ENCODE measurements at regions not wholly inside any gene's neighbourhood (a gene's known extent, or its start where the extent isn't known, plus 50 kb on each side); places are given as distances from the start of the nearest gene placed in this dataset.
"Not testable (repeated sequence)": the region's sequence is repeated elsewhere in the genome, so short reads cannot be mapped to it uniquely, and the experiment has no call there.

- no peak for DNase-seq
- Mint-ChIP-seq H3K27me3 (no peaks in the 10 kb centered on the region), H3K4me1 (no peaks in the 10 kb centered on the region), H3K27ac (no peak overlapping the region), H3K9me3 (peaks cover 2% of the 10 kb centered on the region), H3K4me3 (no peak overlapping the region), H3K36me3 (no peaks in the 10 kb centered on the region)
These were observed 136.9 kb upstream of the KITLG start for GRCh38 chr12:88717188-88717587.

GRCh38 chr12:88716240-88716639, 136.0 kb upstream of the KITLG start:
- no peak overlapping the region for H3K4me3 Mint-ChIP-seq
- H3K9me3 Mint-ChIP-seq = peaks cover 5% of the 10 kb centered on the region
- no peaks in the 10 kb centered on the region for H3K4me1 Mint-ChIP-seq
- no peak overlapping the region for H3K27ac Mint-ChIP-seq
- no peak for DNase-seq
- H3K27me3 Mint-ChIP-seq = no peaks in the 10 kb centered on the region
- H3K36me3 Mint-ChIP-seq = no peaks in the 10 kb centered on the region

DNA sequence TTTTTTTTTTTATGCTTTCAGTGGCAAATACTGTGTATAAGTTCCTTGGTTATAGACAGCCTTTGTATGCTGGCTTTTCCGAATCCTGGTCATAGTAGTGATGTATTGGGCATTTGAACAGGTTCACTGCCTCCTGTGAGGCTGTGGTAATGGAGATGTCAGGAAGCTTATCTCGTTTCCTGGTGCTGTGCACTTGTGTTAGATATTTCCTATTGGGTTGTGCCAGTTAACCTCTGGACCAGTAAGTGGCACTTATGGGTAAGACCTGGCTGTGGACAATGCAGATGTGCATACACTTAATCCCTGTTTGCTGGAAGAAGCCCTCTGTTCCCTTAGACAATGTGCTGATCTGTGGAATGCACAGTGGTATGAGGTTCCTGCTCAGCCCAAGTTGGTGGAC, 135.4 kb upstream of the KITLG start:
- no peak overlapping the region for H3K27ac Mint-ChIP-seq
- H3K9me3 Mint-ChIP-seq = peaks cover 5% of the 10 kb centered on the region
- H3K27me3 Mint-ChIP-seq = no peaks in the 10 kb centered on the region
- H3K36me3 Mint-ChIP-seq = no peaks in the 10 kb centered on the region
- H3K4me3 Mint-ChIP-seq = no peak overlapping the region
- no peaks in the 10 kb centered on the region for H3K4me1 Mint-ChIP-seq
- no peak for DNase-seq

DNA sequence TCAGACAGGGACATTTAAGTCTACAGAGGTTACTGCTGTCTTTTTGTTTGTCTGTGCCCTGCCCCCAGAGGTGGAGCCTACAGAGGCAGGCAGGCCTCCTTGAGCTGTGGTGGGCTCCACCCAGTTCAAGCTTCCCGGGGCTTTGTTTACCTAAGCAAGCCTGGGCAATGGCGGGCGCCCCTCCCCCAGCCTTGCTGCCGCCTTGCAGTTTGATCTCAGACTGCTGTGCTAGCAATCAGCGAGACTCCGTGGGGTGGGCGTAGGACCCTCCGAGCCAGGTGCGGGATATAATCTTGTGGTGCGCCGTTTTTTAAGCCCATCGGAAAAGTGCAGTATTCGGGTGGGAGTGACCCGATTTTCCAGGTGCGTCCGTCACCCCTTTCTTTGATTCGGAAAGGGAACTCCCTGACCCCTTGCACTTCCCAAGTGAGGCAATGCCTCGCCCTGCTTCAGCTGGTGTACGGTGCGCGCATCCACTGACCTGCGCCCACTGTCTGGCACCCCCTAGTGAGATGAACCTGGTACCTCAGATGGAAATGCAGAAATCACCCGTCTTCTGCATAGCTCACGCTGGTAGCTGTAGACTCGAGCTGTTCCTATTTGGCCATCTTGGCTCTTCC, 134.1 kb upstream of the KITLG start:
- not testable (repeated sequence) for H3K9me3 Mint-ChIP-seq, DNase-seq, H3K4me3 Mint-ChIP-seq, H3K4me1 Mint-ChIP-seq, H3K27ac Mint-ChIP-seq, H3K27me3 Mint-ChIP-seq, H3K36me3 Mint-ChIP-seq

DNA sequence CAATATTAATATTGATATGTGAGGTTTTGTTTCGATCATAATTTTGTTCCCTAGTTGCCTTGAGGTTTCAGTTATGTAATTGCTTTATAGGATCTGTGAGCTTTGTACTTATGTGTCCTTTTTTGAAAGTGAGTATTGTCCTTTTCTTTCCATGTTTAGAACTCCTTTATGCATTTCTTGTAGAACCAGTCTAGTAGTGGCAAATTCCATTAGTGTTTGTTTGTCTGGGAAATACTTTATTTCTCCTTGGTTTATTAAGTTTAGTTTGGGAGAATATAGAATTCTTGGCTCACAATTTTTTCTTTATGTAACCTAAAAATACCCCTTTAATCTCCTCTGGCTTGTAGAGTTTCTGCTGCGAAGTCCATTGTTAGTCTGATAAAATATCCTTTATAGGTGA, 127.5 kb upstream of the KITLG start:
- H3K4me1 Mint-ChIP-seq = no peaks in the 10 kb centered on the region
- no peak for DNase-seq
- no peaks in the 10 kb centered on the region for H3K27me3 Mint-ChIP-seq
- peaks cover 10% of the 10 kb centered on the region for H3K9me3 Mint-ChIP-seq
- no peaks in the 10 kb centered on the region for H3K36me3 Mint-ChIP-seq
- no peak overlapping the region for H3K4me3 Mint-ChIP-seq
- H3K27ac Mint-ChIP-seq = no peak overlapping the region

GRCh38 chr12:88706286-88706685, 126.0 kb upstream of the KITLG start:
- H3K4me3 Mint-ChIP-seq = no peak overlapping the region
- H3K9me3 Mint-ChIP-seq = peaks cover 7% of the 10 kb centered on the region
- H3K36me3 Mint-ChIP-seq = no peaks in the 10 kb centered on the region
- H3K27ac Mint-ChIP-seq = no peak overlapping the region
- H3K27me3 Mint-ChIP-seq = no peaks in the 10 kb centered on the region
- H3K4me1 Mint-ChIP-seq = no peaks in the 10 kb centered on the region
- DNase-seq = no peak

GRCh38 chr12:88703790-88704189, 123.5 kb upstream of the KITLG start:
- H3K27ac Mint-ChIP-seq = no peak overlapping the region
- H3K4me3 Mint-ChIP-seq = no peak overlapping the region
- H3K27me3 Mint-ChIP-seq = no peaks in the 10 kb centered on the region
- H3K4me1 Mint-ChIP-seq = no peaks in the 10 kb centered on the region
- H3K36me3 Mint-ChIP-seq = no peaks in the 10 kb centered on the region
- DNase-seq = no peak
- H3K9me3 Mint-ChIP-seq = peaks cover 6% of the 10 kb centered on the region

DNA sequence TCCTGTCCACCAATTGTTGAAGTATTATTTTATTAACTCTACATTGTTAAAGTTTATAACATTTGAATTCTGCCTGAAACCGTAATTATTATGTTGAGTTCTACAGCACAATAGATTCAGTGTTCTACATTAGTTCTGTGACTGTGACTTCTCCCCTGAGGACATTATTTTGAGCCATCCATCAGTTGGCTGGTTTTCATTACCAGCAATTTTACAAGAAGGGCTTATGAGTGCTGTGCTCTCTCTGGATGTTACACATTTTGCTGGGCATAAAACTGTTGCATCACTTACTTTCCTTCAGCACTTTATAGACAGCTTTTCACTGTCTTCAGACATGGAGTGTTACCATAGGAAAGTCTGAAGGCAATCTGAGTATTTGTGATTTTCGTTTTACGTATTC, 118.2 kb upstream of the KITLG start:
- no peak for DNase-seq
- no peaks in the 10 kb centered on the region for H3K4me1 Mint-ChIP-seq
- H3K9me3 Mint-ChIP-seq = no peaks in the 10 kb centered on the region
- no peak overlapping the region for H3K4me3 Mint-ChIP-seq
- H3K27me3 Mint-ChIP-seq = no peaks in the 10 kb centered on the region
- H3K36me3 Mint-ChIP-seq = no peaks in the 10 kb centered on the region
- H3K27ac Mint-ChIP-seq = no peak overlapping the region

GRCh38 chr12:88693837-88694445, 113.7 kb upstream of the KITLG start:
- H3K27ac Mint-ChIP-seq = no peak overlapping the region
- no peaks in the 10 kb centered on the region for H3K4me1 Mint-ChIP-seq
- no peak for DNase-seq
- no peaks in the 10 kb centered on the region for H3K27me3 Mint-ChIP-seq
- H3K4me3 Mint-ChIP-seq = no peak overlapping the region
- H3K9me3 Mint-ChIP-seq = no peaks in the 10 kb centered on the region
- H3K36me3 Mint-ChIP-seq = no peaks in the 10 kb centered on the region

GRCh38 chr12:88691811-88692210, 111.5 kb upstream of the KITLG start:
- Mint-ChIP-seq H3K27me3 (no peaks in the 10 kb centered on the region), H3K9me3 (no peaks in the 10 kb centered on the region), H3K4me1 (no peaks in the 10 kb centered on the region), H3K4me3 (no peak overlapping the region), H3K27ac (no peak overlapping the region), H3K36me3 (no peaks in the 10 kb centered on the region)
- DNase-seq = no peak

DNA sequence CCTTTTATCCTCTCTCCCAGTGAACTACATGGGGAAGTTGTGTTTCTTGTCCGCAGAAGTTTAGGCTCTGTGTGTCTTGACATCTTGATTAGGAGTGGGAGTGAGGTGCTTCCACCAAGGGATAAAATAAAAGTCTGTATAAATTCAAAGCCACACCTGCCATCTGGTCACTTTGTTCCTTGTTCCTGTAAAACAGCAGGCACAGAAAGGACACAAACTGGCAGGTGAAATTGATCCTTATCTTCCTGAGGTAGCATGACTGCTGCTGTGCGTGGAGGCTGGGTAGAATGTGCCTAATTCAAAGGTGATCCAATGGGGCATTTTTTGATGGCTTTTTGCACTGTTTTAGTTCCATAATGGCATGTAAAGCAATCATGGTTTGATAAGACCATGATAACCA, 104.3 kb upstream of the KITLG start:
- H3K27me3 Mint-ChIP-seq = no peaks in the 10 kb centered on the region
- no peak overlapping the region for H3K4me3 Mint-ChIP-seq
- no peak overlapping the region for H3K27ac Mint-ChIP-seq
- no peaks in the 10 kb centered on the region for H3K36me3 Mint-ChIP-seq
- DNase-seq = no peak
- H3K4me1 Mint-ChIP-seq = no peaks in the 10 kb centered on the region
- no peaks in the 10 kb centered on the region for H3K9me3 Mint-ChIP-seq

GRCh38 chr12:88684170-88684569, 103.9 kb upstream of the KITLG start:
- no peaks in the 10 kb centered on the region for H3K27me3 Mint-ChIP-seq
- H3K4me3 Mint-ChIP-seq = no peak overlapping the region
- H3K36me3 Mint-ChIP-seq = no peaks in the 10 kb centered on the region
- H3K4me1 Mint-ChIP-seq = no peaks in the 10 kb centered on the region
- DNase-seq = no peak
- no peak overlapping the region for H3K27ac Mint-ChIP-seq
- H3K9me3 Mint-ChIP-seq = no peaks in the 10 kb centered on the region

- Mint-ChIP-seq H3K4me3 (no peak overlapping the region), H3K4me1 (no peaks in the 10 kb centered on the region), H3K27me3 (no peaks in the 10 kb centered on the region), H3K9me3 (no peaks in the 10 kb centered on the region), H3K27ac (no peak overlapping the region), H3K36me3 (no peaks in the 10 kb centered on the region)
- DNase-seq = no peak
These were observed 103.4 kb upstream of the KITLG start for GRCh38 chr12:88683628-88684027.

- Mint-ChIP-seq H3K27ac (no peak overlapping the region), H3K27me3 (no peaks in the 10 kb centered on the region), H3K4me3 (no peak overlapping the region)
These were observed 101.0 kb upstream of the KITLG start for GRCh38 chr12:88681271-88681670.

DNA sequence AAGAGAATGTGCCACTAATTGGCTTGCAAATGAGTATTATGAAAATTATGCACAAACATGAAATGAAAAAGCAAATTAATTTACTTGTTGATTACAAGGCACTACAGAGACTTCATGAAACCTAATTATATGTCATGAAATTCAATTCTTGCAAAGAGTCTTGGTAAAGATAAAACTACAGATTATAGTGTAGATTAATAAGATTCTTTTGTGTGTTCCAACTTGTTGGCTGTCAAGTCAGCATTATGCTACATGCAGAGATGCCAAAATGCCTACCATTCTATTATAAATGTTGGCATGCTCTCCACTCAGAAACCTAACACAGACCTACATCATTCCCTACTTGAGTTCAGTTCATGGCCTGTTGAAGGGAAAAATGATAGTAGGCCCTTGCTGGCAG, 97.2 kb upstream of the KITLG start:
- H3K4me1 Mint-ChIP-seq = no peaks in the 10 kb centered on the region
- no peaks in the 10 kb centered on the region for H3K27me3 Mint-ChIP-seq
- no peaks in the 10 kb centered on the region for H3K36me3 Mint-ChIP-seq
- no peak for DNase-seq
- H3K9me3 Mint-ChIP-seq = peaks cover 3% of the 10 kb centered on the region
- H3K27ac Mint-ChIP-seq = no peak overlapping the region
- H3K4me3 Mint-ChIP-seq = no peak overlapping the region

More at GRCh38 chr12:88681271-88681670, 101.0 kb upstream of the KITLG start:
- DNase-seq = no peak
- Mint-ChIP-seq H3K4me1 (no peaks in the 10 kb centered on the region), H3K9me3 (no peaks in the 10 kb centered on the region), H3K36me3 (no peaks in the 10 kb centered on the region)

DNA sequence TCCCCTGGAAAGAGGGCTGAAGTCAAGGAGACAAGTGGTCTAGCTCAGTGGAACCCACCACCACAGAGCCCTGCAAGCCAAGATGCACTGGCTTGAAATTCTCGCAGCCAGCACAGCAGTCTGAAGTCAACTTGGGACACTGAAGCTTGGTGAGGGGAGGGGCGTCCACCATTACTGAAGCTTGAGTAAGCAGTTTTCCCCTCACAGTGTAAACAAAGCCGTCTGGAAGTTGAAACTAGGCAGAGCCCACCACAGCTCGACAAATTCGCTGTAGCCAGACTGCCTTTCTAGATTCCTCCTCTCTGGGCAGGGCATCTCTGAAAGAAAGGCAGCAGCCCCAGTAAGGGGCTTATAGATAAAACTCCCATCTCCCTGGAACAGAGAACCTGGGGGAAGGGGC, 87.3 kb upstream of the KITLG start:
- not testable (repeated sequence) for H3K4me3 Mint-ChIP-seq, H3K4me1 Mint-ChIP-seq, DNase-seq, H3K27me3 Mint-ChIP-seq, H3K27ac Mint-ChIP-seq, H3K36me3 Mint-ChIP-seq, H3K9me3 Mint-ChIP-seq
